HG03442 (cell line): ENCODE measurements at regions not wholly inside any gene's neighbourhood (a gene's known extent, or its start where the extent isn't known, plus 50 kb on each side); places are given as distances from the start of the nearest gene placed in this dataset.
A peak's percentile ranks its signal among the peaks of the same experiment; 100 is the strongest.

Experiments
- ATAC-seq: cut with Tn5 transposase; IDR thresholded peaks from one replicate; pipeline ENCODE4 v1.9.1; 2021; ENCODE audit warnings: mild to moderate bottlenecking, moderate library complexity; ENCODE audit not compliant: unreplicated experiment

GRCh38 chr4:63644396-63644795 lies 764.9 kb downstream of the TECRL start:
- ATAC-seq, result no peak

- no peak for ATAC-seq
Observed at GRCh38 chr4:63637270-63637669, 772.0 kb downstream of the TECRL start.

- ATAC-seq, result no peak
Observed at GRCh38 chr4:63632858-63633257, 776.4 kb downstream of the TECRL start.

- no peak for ATAC-seq
Observed at GRCh38 chr4:63620271-63620670, 789.0 kb downstream of the TECRL start.

GRCh38 chr4:63619771-63620170 lies 789.5 kb downstream of the TECRL start:
- no peak for ATAC-seq

GRCh38 chr4:63618883-63619718 lies 790.1 kb downstream of the TECRL start:
- ATAC-seq, result no peak

GRCh38 chr4:63607169-63607872 lies 801.9 kb downstream of the TECRL start:
- ATAC-seq, result no peak

- no peak for ATAC-seq
Observed at GRCh38 chr4:63589796-63590195, 819.5 kb downstream of the TECRL start.

- no peak for ATAC-seq
Observed at GRCh38 chr4:63583561-63583960, 825.7 kb downstream of the TECRL start.

GRCh38 chr4:63583007-63583406 lies 826.2 kb downstream of the TECRL start:
- no peak for ATAC-seq

- ATAC-seq, result peak; percentile 74
Observed at GRCh38 chr4:63580796-63581475, 828.3 kb downstream of the TECRL start.

GRCh38 chr4:63578383-63578782 lies 830.9 kb downstream of the TECRL start:
- no peak for ATAC-seq

GRCh38 chr4:63566658-63567057 lies 842.6 kb downstream of the TECRL start:
- no peak for ATAC-seq

- ATAC-seq, result no peak
Observed at GRCh38 chr4:63563288-63564014, 845.8 kb downstream of the TECRL start.

GRCh38 chr4:63558709-63559108 lies 850.5 kb downstream of the TECRL start:
- ATAC-seq, result no peak

GRCh38 chr4:63556332-63556731 lies 852.9 kb downstream of the TECRL start:
- no peak for ATAC-seq

GRCh38 chr4:63553123-63553522 lies 856.1 kb downstream of the TECRL start:
- ATAC-seq, result no peak

- ATAC-seq, result no peak
Observed at GRCh38 chr4:63541828-63542227, 867.4 kb downstream of the TECRL start.

- no peak for ATAC-seq
Observed at GRCh38 chr4:63529581-63530337, 879.5 kb downstream of the TECRL start.

- no peak for ATAC-seq
Observed at GRCh38 chr4:63528256-63528991, 880.8 kb downstream of the TECRL start.
